WTC11 (cell line): ENCODE measurements at regions not wholly inside any gene's neighbourhood (a gene's known extent, or its start where the extent isn't known, plus 50 kb on each side); places are given as distances from the start of the nearest gene placed in this dataset.
"Not testable (repeated sequence)": the region's sequence is repeated elsewhere in the genome, so short reads cannot be mapped to it uniquely, and the experiment has no call there.

Experiments used
- ATAC-seq: fragments of 200-7000 bp; cut with Tn5 transposase; 2 replicates; pipeline ENCODE4 v1.10.0; 2021; ENCODE audit warnings: mild to moderate bottlenecking, moderate library complexity
- CTCF ChIA-PET: fragments of 300-600 bp; sonication (Branson Sonifier 250); formaldehyde crosslinking; loops from one replicate; lab custom pipeline; 2021; ENCODE audit warnings: antibody characterized with exemption; lab: Charles Lee
- POLR2A ChIA-PET: fragments of 350-600 bp; sonication (Branson Sonifier 250); formaldehyde crosslinking; loops from one replicate; lab custom pipeline; 2021; ENCODE audit warnings: antibody characterized with exemption; lab: Charles Lee
- DNase-seq: peaks from one replicate; pipeline ENCODE4 v3.0.0; 2021; ENCODE audit warnings: low spot score
- H3K27ac Mint-ChIP-seq: 2 replicates; pipeline ENCODE4 v1.8.0; 2021; ENCODE audit warnings: mixed read lengths
- H3K27me3 Mint-ChIP-seq: 2 replicates; pipeline ENCODE4 v1.8.0; 2021; ENCODE audit warnings: low read depth, mild to moderate bottlenecking, moderate library complexity, mixed read lengths
- H3K36me3 Mint-ChIP-seq: 2 replicates; pipeline ENCODE4 v1.8.0; 2021; ENCODE audit warnings: mixed read lengths
- H3K4me1 Mint-ChIP-seq: 2 replicates; pipeline ENCODE4 v1.8.0; 2022; ENCODE audit warnings: mixed read lengths
- H3K4me3 Mint-ChIP-seq: 2 replicates; pipeline ENCODE4 v1.8.0; 2021; ENCODE audit warnings: mild to moderate bottlenecking, moderate library complexity, mixed read lengths
- H3K9me3 Mint-ChIP-seq: 2 replicates; pipeline ENCODE4 v1.8.0; 2021; ENCODE audit warnings: mixed read lengths
- ATF1 ChIP-seq: sonication (generic); formaldehyde crosslinking; IDR thresholded peaks from 2 replicates; pipeline ENCODE4 v1.8.1; 2023; ENCODE audit warnings: mild to moderate bottlenecking, moderate library complexity, missing genetic modification reagents
- ATF2 ChIP-seq: sonication (generic); formaldehyde crosslinking; IDR thresholded peaks from 2 replicates; pipeline ENCODE4 v1.8.1; 2022; ENCODE audit warnings: low read depth, missing genetic modification reagents, borderline replicate concordance
- CDX4 ChIP-seq: fragments of 250-450 bp; sonication (Bioruptor Pico); IDR thresholded peaks from 2 replicates; pipeline ENCODE4 v1.9.0; 2021; ENCODE audit warnings: moderate library complexity, mild to moderate bottlenecking, inconsistent platforms, borderline replicate concordance
- CREM ChIP-seq: sonication (generic); formaldehyde crosslinking; IDR thresholded peaks from 2 replicates; pipeline ENCODE4 v1.8.1; 2022; ENCODE audit warnings: mild to moderate bottlenecking, missing genetic modification reagents, moderate library complexity
- E2F5 ChIP-seq: sonication (generic); formaldehyde crosslinking; IDR thresholded peaks from 2 replicates; pipeline ENCODE4 v1.8.1; 2022; ENCODE audit warnings: mild to moderate bottlenecking, moderate library complexity, missing genetic modification reagents
- FOXK1 ChIP-seq: sonication (generic); formaldehyde crosslinking; IDR thresholded peaks from 2 replicates; pipeline ENCODE4 v1.8.0; 2022; ENCODE audit warnings: mild to moderate bottlenecking, moderate library complexity, missing genetic modification reagents
- IRF1 ChIP-seq: sonication (generic); formaldehyde crosslinking; IDR thresholded peaks from 2 replicates; pipeline ENCODE4 v1.8.0; 2023; ENCODE audit warnings: missing genetic modification reagents
- MLX ChIP-seq: sonication (generic); formaldehyde crosslinking; IDR thresholded peaks from 2 replicates; pipeline ENCODE4 v1.8.1; 2023; ENCODE audit warnings: mild to moderate bottlenecking, missing genetic modification reagents, moderate library complexity
- NR1H2 ChIP-seq: sonication (generic); formaldehyde crosslinking; IDR thresholded peaks from 2 replicates; pipeline ENCODE4 v1.9.0; 2021; ENCODE audit warnings: mild to moderate bottlenecking, moderate library complexity, missing genetic modification reagents
- NR2C2 ChIP-seq: sonication (generic); formaldehyde crosslinking; IDR thresholded peaks from 2 replicates; pipeline ENCODE4 v1.8.0; 2022; ENCODE audit warnings: mild to moderate bottlenecking, missing genetic modification reagents
- PREB ChIP-seq: sonication (generic); formaldehyde crosslinking; IDR thresholded peaks from 2 replicates; pipeline ENCODE4 v1.8.1; 2022; ENCODE audit warnings: mild to moderate bottlenecking, missing genetic modification reagents, moderate library complexity, borderline replicate concordance
- PRRX2 ChIP-seq: fragments of 250-450 bp; sonication (Bioruptor Pico); IDR thresholded peaks from 2 replicates; pipeline ENCODE4 v1.8.0; 2021; ENCODE audit warnings: mild to moderate bottlenecking
- ZBTB43 ChIP-seq: sonication (generic); formaldehyde crosslinking; IDR thresholded peaks from 2 replicates; pipeline ENCODE4 v1.8.1; 2023; ENCODE audit warnings: mild to moderate bottlenecking, missing genetic modification reagents
- ZNF138 ChIP-seq: sonication (generic); formaldehyde crosslinking; conservative IDR thresholded peaks from 2 replicates; pipeline ENCODE4 v1.8.1; 2022; ENCODE audit warnings: mild to moderate bottlenecking, moderate library complexity, missing genetic modification reagents
- ZNF219 ChIP-seq: sonication (generic); formaldehyde crosslinking; IDR thresholded peaks from 2 replicates; pipeline ENCODE4 v1.8.0; 2023; ENCODE audit warnings: missing genetic modification reagents, mild to moderate bottlenecking, borderline replicate concordance
- ZNF512 ChIP-seq: sonication (generic); formaldehyde crosslinking; IDR thresholded peaks from 2 replicates; pipeline ENCODE4 v1.8.1; 2022; ENCODE audit warnings: missing genetic modification reagents, borderline replicate concordance

- H3K27me3 Mint-ChIP-seq, H3K4me3 Mint-ChIP-seq, ATAC-seq, H3K36me3 Mint-ChIP-seq, H3K4me1 Mint-ChIP-seq, H3K9me3 Mint-ChIP-seq, POLR2A ChIA-PET, CTCF ChIA-PET, H3K27ac Mint-ChIP-seq, DNase-seq: not testable (repeated sequence)
These were observed 94.3 kb upstream of the ASB18 start for GRCh38 chr2:236358482-236358881.

GRCh38 chr2:236359426-236360045, 95.3 kb upstream of the ASB18 start:
- Mint-ChIP-seq H3K4me1 (no peaks in the 10 kb centered on the region), H3K4me3 (no peak overlapping the region), H3K36me3 (no peaks in the 10 kb centered on the region), H3K27ac (peak overlapping the region; percentile 43; the same call in 1 of the 2 replicates), H3K9me3 (no peaks in the 10 kb centered on the region), H3K27me3 (no peaks in the 10 kb centered on the region)
- no peak for DNase-seq
- POLR2A ChIA-PET: no interaction called here
- no peak for TF ChIP-seq NR2C2 (CRISPR knock-in tag)
- ATAC-seq: no peak
- CTCF ChIA-PET: no interaction called here

- no peak for TF ChIP-seq FOXK1 (CRISPR knock-in tag)
- TF ChIP-seq E2F5 (CRISPR knock-in tag): no peak
- TF ChIP-seq ATF1 (CRISPR knock-in tag): no peak
- TF ChIP-seq MLX (CRISPR knock-in tag): no peak
- TF ChIP-seq CREM (CRISPR knock-in tag): no peak
- TF ChIP-seq ZNF219: no peak
- TF ChIP-seq PREB (CRISPR knock-in tag): no peak
- no peak for TF ChIP-seq ZNF512 (CRISPR knock-in tag)
- TF ChIP-seq PRRX2 (CRISPR knock-in tag): no peak
- TF ChIP-seq ZBTB43: no peak
- Mint-ChIP-seq H3K36me3 (no peaks in the 10 kb centered on the region), H3K4me3 (no peak overlapping the region), H3K27me3 (no peaks in the 10 kb centered on the region), H3K27ac (no peak overlapping the region), H3K9me3 (no peaks in the 10 kb centered on the region), H3K4me1 (no peaks in the 10 kb centered on the region)
- CTCF ChIA-PET: interaction anchor here (1.1 kb wide), 1 partner anchor 202 kb away, joined by 3 read pairs; no protein-coding TSS in a partner anchor
- POLR2A ChIA-PET: no interaction called here
- no peak for DNase-seq
- ATAC-seq: no peak
These were observed 96.3 kb upstream of the ASB18 start for GRCh38 chr2:236360496-236360895.

- ChIA-PET POLR2A (no interaction called here), CTCF (interaction anchor here (1.2 kb wide), 1 partner anchor 149 kb away, joined by 4 read pairs; no protein-coding TSS in a partner anchor)
- no peak for ATAC-seq
- Mint-ChIP-seq H3K9me3 (no peaks in the 10 kb centered on the region), H3K4me1 (no peaks in the 10 kb centered on the region), H3K36me3 (no peaks in the 10 kb centered on the region), H3K27ac (no peak overlapping the region), H3K27me3 (no peaks in the 10 kb centered on the region), H3K4me3 (no peak overlapping the region)
- no peak for DNase-seq
- TF ChIP-seq ZNF138 (CRISPR knock-in tag) (no peak), NR2C2 (CRISPR knock-in tag) (no peak), NR1H2 (CRISPR knock-in tag) (no peak), ATF2 (no peak), CDX4 (CRISPR knock-in tag) (no peak), IRF1 (CRISPR knock-in tag) (no peak)
These were observed 99.6 kb upstream of the ASB18 start for GRCh38 chr2:236363711-236364277.
